ENCODE measurements at regions not wholly inside any gene's neighbourhood (a gene's known extent, or its start where the extent isn't known, plus 50 kb on each side); places are given as distances from the start of the nearest gene placed in this dataset.
A peak's percentile ranks its signal among the peaks of the same experiment; 100 is the strongest.

DNA sequence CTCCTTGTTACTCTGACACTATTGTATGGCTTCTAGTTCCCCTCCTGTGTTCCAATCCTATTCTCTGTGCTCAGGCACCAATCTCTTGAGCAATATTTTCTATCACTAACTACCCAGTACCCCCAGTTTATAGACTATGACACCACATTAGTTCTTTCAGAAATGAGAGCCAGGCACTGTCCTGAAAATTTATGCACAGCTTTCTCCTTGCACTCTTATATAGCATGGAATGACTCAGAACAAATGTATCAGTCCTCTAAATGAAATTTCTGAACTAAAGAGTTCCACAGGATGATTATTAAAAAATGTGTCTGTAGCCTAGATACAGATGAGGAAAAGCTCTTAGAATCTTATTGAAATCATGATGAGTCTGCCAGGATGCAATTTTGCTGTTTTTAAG lies 489.9 kb downstream of the XPNPEP1 start:
- no peaks in the 10 kb centered on the region for H3K36me3 ChIP-seq (ENCODE audit: low read depth)
- DNase-seq (ENCODE audit: low spot score) (no peak), ATAC-seq (ENCODE audit: low read depth) (no peak)
- H3K4me3 ChIP-seq (ENCODE audit: severe bottlenecking) = no peak overlapping the region
- H3K27me3 ChIP-seq (ENCODE audit: insufficient read depth, poor library complexity, severe bottlenecking) = no peaks in the 10 kb centered on the region
- H3K9me3 ChIP-seq (ENCODE audit: severe bottlenecking) = no peaks in the 10 kb centered on the region
- H3K27ac ChIP-seq (ENCODE audit: poor library complexity, severe bottlenecking) = no peak overlapping the region
- no peaks in the 10 kb centered on the region for H3K4me1 ChIP-seq (ENCODE audit: insufficient read depth, poor library complexity, severe bottlenecking)
- TF ChIP-seq, protein P1, sequence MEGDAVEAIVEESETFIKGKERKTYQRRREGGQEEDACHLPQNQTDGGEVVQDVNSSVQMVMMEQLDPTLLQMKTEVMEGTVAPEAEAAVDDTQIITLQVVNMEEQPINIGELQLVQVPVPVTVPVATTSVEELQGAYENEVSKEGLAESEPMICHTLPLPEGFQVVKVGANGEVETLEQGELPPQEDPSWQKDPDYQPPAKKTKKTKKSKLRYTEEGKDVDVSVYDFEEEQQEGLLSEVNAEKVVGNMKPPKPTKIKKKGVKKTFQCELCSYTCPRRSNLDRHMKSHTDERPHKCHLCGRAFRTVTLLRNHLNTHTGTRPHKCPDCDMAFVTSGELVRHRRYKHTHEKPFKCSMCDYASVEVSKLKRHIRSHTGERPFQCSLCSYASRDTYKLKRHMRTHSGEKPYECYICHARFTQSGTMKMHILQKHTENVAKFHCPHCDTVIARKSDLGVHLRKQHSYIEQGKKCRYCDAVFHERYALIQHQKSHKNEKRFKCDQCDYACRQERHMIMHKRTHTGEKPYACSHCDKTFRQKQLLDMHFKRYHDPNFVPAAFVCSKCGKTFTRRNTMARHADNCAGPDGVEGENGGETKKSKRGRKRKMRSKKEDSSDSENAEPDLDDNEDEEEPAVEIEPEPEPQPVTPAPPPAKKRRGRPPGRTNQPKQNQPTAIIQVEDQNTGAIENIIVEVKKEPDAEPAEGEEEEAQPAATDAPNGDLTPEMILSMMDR (IDR thresholded peaks at IDR 0.05; ENCODE audit: poor library complexity, severe bottlenecking) = no peak

DNA sequence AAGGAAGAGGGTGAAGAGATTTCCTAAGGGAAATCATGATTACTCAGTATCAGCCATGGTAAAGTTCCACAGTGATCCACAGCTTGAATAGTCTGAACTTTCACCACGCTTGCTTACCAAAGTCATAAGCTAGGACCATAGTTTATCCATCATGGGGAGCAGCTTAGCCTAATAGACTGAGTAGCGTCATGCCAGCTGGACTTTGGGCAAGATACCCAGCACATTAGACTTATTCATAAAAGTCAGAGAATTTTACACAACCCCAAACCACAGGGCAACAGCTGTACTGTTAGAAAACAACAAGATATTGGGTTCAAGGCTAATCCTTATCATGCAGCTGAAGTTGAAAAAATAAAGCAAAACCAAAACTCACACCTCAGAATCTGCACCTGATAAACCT lies 491.0 kb downstream of the XPNPEP1 start:
- DNase-seq (ENCODE audit: low spot score) (no peak), ATAC-seq (ENCODE audit: low read depth) (no peak)

DNA sequence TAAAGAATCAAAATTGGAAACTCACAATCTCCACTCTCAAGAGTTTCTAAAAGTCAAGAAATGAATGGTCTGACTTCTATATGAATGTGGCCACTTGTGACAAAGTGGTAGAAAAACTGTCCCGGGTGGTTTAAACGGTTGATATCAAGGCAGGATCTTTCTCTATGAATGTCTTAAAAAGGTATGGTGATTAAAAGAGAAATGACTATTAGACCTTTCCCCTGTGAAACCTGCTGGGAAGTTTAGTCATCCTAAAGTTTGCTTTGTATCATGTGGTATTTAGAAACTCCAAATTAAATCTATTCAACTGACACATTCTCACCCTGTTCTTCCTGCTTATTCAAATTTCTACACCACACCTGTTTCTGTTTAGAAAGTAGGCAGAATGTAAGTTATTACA lies 492.5 kb downstream of the XPNPEP1 start:
- no peak overlapping the region for H3K4me3 ChIP-seq (ENCODE audit: severe bottlenecking)
- H3K9me3 ChIP-seq (ENCODE audit: severe bottlenecking) = no peaks in the 10 kb centered on the region
- no peaks in the 10 kb centered on the region for H3K4me1 ChIP-seq (ENCODE audit: insufficient read depth, poor library complexity, severe bottlenecking)
- no peaks in the 10 kb centered on the region for H3K36me3 ChIP-seq (ENCODE audit: low read depth)
- DNase-seq (ENCODE audit: low spot score) (no peak), ATAC-seq (ENCODE audit: low read depth) (no peak)
- no peak overlapping the region for H3K27ac ChIP-seq (ENCODE audit: poor library complexity, severe bottlenecking)
- H3K27me3 ChIP-seq (ENCODE audit: insufficient read depth, poor library complexity, severe bottlenecking) = no peaks in the 10 kb centered on the region
- TF ChIP-seq, protein P1 (IDR thresholded peaks at IDR 0.05; ENCODE audit: poor library complexity, severe bottlenecking) = no peak

More for the DNA sequence above, 491.0 kb downstream of the XPNPEP1 start:
- H3K4me3 ChIP-seq (ENCODE audit: severe bottlenecking) = no peak overlapping the region
- no peaks in the 10 kb centered on the region for H3K27me3 ChIP-seq (ENCODE audit: insufficient read depth, poor library complexity, severe bottlenecking)
- no peaks in the 10 kb centered on the region for H3K36me3 ChIP-seq (ENCODE audit: low read depth)
- no peaks in the 10 kb centered on the region for H3K9me3 ChIP-seq (ENCODE audit: severe bottlenecking)
- no peak overlapping the region for H3K27ac ChIP-seq (ENCODE audit: poor library complexity, severe bottlenecking)
- H3K4me1 ChIP-seq (ENCODE audit: insufficient read depth, poor library complexity, severe bottlenecking) = no peaks in the 10 kb centered on the region
- TF ChIP-seq, protein P1 (IDR thresholded peaks at IDR 0.05; ENCODE audit: poor library complexity, severe bottlenecking) = no peak

DNA sequence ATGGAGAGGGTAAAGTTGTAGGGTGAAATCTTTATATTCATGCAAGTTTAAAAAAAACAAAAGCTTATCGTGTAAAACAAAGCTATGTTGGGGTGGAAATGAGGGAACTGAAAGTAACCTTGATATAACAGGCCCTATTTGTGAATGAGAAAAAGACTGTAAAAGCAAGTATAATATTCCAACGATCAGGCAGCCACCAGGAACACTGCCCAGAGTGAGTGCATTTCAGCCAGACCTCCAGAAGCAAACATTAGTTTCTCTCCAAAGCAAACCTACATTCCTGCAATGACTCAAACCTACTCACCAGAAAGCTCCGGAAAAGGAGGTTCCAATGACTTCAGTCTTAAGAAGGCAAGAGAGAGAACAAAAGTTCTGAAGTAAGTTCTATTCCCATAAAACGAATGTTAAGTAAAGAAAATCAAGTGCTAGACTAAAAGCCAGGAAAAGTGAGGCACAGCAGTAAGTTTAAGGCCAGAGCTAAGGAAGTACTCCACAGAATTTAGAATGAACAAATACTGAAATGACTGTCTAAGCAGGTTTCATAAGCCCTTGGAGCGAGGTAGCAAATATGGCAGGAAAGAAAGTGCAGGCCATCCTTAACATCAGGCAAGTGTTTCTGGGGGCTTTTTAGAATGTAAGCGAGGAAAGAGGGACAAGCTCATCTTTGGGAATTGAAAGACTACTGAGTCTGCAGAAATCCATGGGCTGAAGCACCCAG lies 493.1 kb downstream of the XPNPEP1 start:
- ATAC-seq (ENCODE audit: low read depth) (peak; percentile 62; the same call in 2 of the 3 replicates), DNase-seq (ENCODE audit: low spot score) (no peak)
- H3K9me3 ChIP-seq (ENCODE audit: severe bottlenecking) = no peaks in the 10 kb centered on the region
- H3K27me3 ChIP-seq (ENCODE audit: insufficient read depth, poor library complexity, severe bottlenecking) = no peaks in the 10 kb centered on the region
- TF ChIP-seq, protein P1 (IDR thresholded peaks at IDR 0.05; ENCODE audit: poor library complexity, severe bottlenecking) = no peak
- H3K4me3 ChIP-seq (ENCODE audit: severe bottlenecking) = no peak overlapping the region
- H3K36me3 ChIP-seq (ENCODE audit: low read depth) = no peaks in the 10 kb centered on the region
- H3K4me1 ChIP-seq (ENCODE audit: insufficient read depth, poor library complexity, severe bottlenecking) = no peaks in the 10 kb centered on the region
- no peak overlapping the region for H3K27ac ChIP-seq (ENCODE audit: poor library complexity, severe bottlenecking)

DNA sequence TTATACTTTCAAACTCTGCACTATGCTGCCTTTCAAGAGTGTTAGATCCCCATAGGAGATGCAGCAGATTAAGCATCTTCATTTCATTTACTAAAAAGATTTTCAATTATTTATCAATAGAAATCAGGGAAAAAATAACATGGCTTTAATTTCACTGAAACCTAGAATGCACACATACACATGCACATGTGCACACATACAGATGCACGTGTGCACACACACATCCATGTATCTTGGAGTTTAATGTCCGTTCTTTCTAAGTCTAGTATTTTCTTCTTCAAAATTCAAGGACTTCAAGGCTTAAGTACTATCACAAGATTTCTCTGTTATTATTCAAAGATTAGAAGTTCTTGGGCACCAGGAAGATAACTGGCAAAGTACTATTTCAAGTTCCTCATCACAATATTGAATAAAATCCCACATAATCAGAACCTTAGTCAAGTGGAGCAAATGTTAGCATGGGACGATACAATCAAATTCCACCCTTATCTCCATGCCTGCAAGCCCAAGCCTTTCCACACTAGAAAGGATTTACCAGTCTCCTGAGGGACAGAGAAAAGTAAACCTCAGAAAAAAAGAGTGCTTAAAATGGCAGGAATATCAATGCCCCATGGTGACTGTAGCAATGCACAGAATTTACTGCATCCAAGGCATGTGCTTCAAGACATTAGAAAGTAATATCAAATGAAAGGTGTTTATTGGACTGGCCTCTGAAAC lies 494.4 kb downstream of the XPNPEP1 start:
- TF ChIP-seq, protein P1 (IDR thresholded peaks at IDR 0.05; ENCODE audit: poor library complexity, severe bottlenecking) = no peak
- Histone ChIP-seq H3K4me3 (ENCODE audit: severe bottlenecking) (no peak overlapping the region), H3K9me3 (ENCODE audit: severe bottlenecking) (no peaks in the 10 kb centered on the region), H3K27me3 (ENCODE audit: insufficient read depth, poor library complexity, severe bottlenecking) (no peaks in the 10 kb centered on the region), H3K4me1 (ENCODE audit: insufficient read depth, poor library complexity, severe bottlenecking) (no peaks in the 10 kb centered on the region), H3K27ac (ENCODE audit: poor library complexity, severe bottlenecking) (no peak overlapping the region), H3K36me3 (ENCODE audit: low read depth) (no peaks in the 10 kb centered on the region)
- ATAC-seq (ENCODE audit: low read depth) (no peak), DNase-seq (ENCODE audit: low spot score) (no peak)
